ENCODE measurements at regions not wholly inside any gene's neighbourhood (a gene's known extent, or its start where the extent isn't known, plus 50 kb on each side); places are given as distances from the start of the nearest gene placed in this dataset.

DNA sequence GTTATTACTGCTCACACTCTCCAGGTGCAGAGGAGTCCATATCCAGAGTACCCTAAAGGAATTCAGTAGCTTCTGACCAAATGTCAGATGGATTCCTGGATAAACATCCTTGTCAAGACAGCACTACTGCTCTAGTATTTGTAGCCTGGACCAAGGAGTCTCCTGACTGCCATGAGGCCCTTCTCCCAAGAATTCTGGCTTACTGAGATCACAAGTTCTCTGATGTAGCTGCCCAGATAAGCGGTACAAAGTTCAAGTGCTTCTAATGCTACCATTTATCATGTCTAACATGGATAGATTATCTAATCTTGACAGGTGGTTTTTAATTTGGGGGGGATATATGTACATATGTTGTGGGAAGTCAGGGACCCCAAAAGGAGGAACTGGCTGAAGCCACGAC is 196.6 kb upstream of the HMCN1 start:
- Histone ChIP-seq H3K18ac (ENCODE audit: low read depth, low read length) (no peak overlapping the region), H4K8ac (ENCODE audit: low read depth in 2 of 2, low read length in 2 of 2) (no peak overlapping the region), H3K36me3 (ENCODE audit: control insufficient read depth, insufficient read depth, low read length) (no peaks in the 10 kb centered on the region), H2AK5ac (ENCODE audit: low read depth, low read length) (no peak overlapping the region), H3K14ac (replicated peaks; ENCODE audit: low read depth, low read length) (no peak overlapping the region), H3K27me3 (ENCODE audit: control insufficient read depth, insufficient read depth, low read length) (no peaks in the 10 kb centered on the region; the same call in 1 of the 2 replicates), H2AFZ (replicated peaks; ENCODE audit: low read length, poor library complexity) (no peak overlapping the region), H3K4me1 (ENCODE audit: control insufficient read depth, insufficient read depth, low read length) (peaks cover 10% of the 10 kb centered on the region), H2BK120ac (ENCODE audit: low read depth, low read length) (no peak overlapping the region; the same call in 1 of the 2 replicates), H3K9me3 (ENCODE audit: control insufficient read depth, insufficient read depth, low read length) (no peaks in the 10 kb centered on the region), H3K27ac (ENCODE audit: insufficient read depth, low read length) (no peak overlapping the region), H2BK20ac (ENCODE audit: low read depth, low read length) (no peak overlapping the region), H3K4me3 (ENCODE audit: insufficient read depth, low read depth, low read length) (no peak overlapping the region), H3K56ac (ENCODE audit: extremely low read depth, insufficient read depth, low read length) (no peak overlapping the region), H3K4me2 (ENCODE audit: low read depth, low read length) (no peak overlapping the region), H4K5ac (ENCODE audit: low read depth, low read length) (no peak overlapping the region), H4K91ac (ENCODE audit: insufficient read depth, low read depth, low read length) (no peak overlapping the region), H3K9ac (ENCODE audit: low read depth, low read length) (no peak overlapping the region), H2BK15ac (ENCODE audit: low read depth, low read length) (no peak overlapping the region), H3K79me1 (ENCODE audit: low read depth in 1 of 2, low read length in 2 of 2) (no peaks in the 10 kb centered on the region), H3K4ac (ENCODE audit: low read depth, low read length) (no peak overlapping the region), H3K23ac (ENCODE audit: low read depth, low read length) (no peak overlapping the region), H2AK9ac (replicated peaks; ENCODE audit: low read depth, low read length, poor library complexity) (no peak overlapping the region), H3K9me1 (ENCODE audit: insufficient read depth, low read length) (no peaks in the 10 kb centered on the region), H4K20me1 (ENCODE audit: insufficient read depth, low read length) (no peaks in the 10 kb centered on the region), H2BK5ac (ENCODE audit: low read depth, low read length, poor library complexity, severe bottlenecking) (no peak overlapping the region)
- ATAC-seq (ENCODE audit: low read depth) (no peak), DNase-seq (no peak)
- no TSS peak for BruUV-seq (replicated peaks)
- WGBS, 2 experiments (ENCODE audit: extremely low coverage in 2 of 2, insufficient read length in 1 of 2): no CpG with 5 or more reads among the region's 2 CpGs
- POLR2A ChIA-PET (ENCODE audit: unreplicated experiment): no interaction called here
- dilution Hi-C loops (cut with HindIII; ENCODE audit: low sequenced_read_pairs, unreplicated experiment) (no loop called here), intact Hi-C loops (cut with micrococcal nuclease) (no loop called here), in situ Hi-C loops (cut with MboI; ENCODE audit: low sequenced_read_pairs) (no loop called here)
- TF ChIP-seq MAZ (IDR thresholded peaks at IDR 0.05; ENCODE audit: borderline replicate concordance, low read depth, low read length): no peak
- TF ChIP-seq CHD1 (IDR thresholded peaks at IDR 0.05; ENCODE audit: low read depth, low read length): no peak
- no peak for TF ChIP-seq POLR2A (IDR thresholded peaks at IDR 0.05; ENCODE audit: low read depth, low read length)
- CTCF ChIA-PET: no interaction called here

Measured in IMR-90 (cell line).